ENCODE measurements at regions not wholly inside any gene's neighbourhood (a gene's known extent, or its start where the extent isn't known, plus 50 kb on each side); places are given as distances from the start of the nearest gene placed in this dataset.

- no peak for TF ChIP-seq PATZ1 (CRISPR knock-in tag; IDR thresholded peaks at IDR 0.05; ENCODE audit: borderline replicate concordance)
- no peak for TF ChIP-seq ZFP30 (CRISPR knock-in tag; IDR thresholded peaks at IDR 0.05)
- TF ChIP-seq CREB5 (CRISPR knock-in tag; IDR thresholded peaks at IDR 0.05; ENCODE audit: low read depth) = no peak
Measured at GRCh38 chr16:6822041-6822440, 510.6 kb upstream of the RBFOX1 start.

Measured in SK-N-SH treated with all-trans-retinoic acid at 6 μM for 48 hours (cell line).